GM19397 (cell line): ENCODE measurements at regions not wholly inside any gene's neighbourhood (a gene's known extent, or its start where the extent isn't known, plus 50 kb on each side); places are given as distances from the start of the nearest gene placed in this dataset.

Source experiments
- ATAC-seq: cut with Tn5 transposase; IDR thresholded peaks from one replicate; pipeline ENCODE4 v1.9.1; 2021; ENCODE audit warnings: mild to moderate bottlenecking, moderate library complexity; ENCODE audit not compliant: unreplicated experiment

- ATAC-seq: no peak
These were observed 133.8 kb downstream of the TMEM38B start for GRCh38 chr9:105828171-105828570.

DNA sequence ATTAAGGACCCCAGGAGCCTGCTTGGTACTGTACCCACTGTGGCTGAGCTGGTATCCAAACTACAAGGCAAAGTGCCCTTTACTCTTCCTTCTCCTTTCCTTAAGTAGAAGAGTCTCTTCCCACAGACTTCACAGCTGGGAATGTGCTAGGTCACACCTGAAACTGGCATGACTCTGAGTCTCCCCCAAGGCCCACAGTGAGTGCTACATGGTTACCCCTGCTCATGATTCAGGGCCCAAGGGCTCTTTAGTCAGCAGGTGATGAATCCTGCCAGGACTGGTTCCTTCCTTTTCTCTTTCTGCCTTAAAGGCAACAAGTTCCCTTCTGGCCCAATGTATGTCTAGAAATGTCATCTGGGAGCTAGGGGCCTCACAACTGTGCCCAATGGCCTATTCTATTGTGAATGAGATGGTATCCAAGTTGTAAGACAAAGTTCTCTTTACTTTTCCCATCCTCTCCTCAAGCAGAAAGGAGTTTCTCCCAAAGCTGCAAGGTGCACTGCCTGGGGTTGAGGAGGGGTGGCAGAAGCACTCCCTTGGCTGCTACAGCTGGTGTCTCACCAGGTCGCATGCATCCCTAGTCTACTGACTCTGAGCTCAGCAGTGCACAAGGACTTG, 134.4 kb downstream of the TMEM38B start:
- no peak for ATAC-seq

DNA sequence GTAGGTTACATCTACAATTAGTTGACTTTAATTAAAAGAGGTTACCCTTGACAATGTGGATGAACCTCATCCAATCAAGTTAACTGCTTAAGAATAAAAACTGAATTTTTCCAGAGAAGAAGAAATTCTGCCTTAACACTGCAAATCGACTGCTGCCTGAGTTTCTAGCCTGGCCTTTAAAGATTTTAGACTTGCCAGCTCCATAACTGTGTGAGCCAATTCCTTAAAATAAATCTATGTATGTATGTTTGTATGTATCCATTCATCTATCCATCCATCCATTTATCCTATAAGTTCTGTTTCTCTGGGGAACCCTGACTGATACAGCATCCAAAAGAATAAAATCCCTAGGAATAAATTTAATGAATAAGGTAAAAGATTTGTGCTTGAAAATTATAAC, 136.1 kb downstream of the TMEM38B start:
- ATAC-seq: no peak

DNA sequence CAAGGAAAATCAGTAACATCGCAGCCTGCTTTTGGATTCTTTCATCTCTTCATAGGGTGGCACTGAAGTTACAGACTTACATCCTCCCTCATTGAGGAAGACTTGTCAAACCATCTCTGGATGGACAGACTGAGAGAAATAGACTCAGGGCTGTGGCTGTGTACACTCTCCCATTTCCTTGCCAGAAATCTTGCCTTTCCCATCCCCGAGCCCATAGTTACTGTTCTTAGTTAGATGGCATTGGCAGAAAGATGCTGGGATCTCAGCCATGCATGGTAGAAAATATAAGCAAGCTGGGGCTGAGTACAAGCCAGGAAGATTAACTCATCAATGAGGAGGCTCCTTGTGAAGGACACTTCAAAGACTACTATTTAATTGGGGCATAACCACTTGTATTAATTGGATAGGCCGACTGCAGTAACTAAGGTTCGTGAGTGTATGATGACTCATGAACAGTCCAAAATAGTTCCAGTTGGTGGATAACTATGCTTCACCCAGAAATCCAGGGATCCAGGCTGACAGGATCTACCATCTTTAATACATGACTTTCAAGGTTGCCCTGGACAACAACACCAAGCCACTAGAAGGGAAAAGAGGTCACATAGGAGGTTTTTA, 137.9 kb downstream of the TMEM38B start:
- ATAC-seq: no peak

DNA sequence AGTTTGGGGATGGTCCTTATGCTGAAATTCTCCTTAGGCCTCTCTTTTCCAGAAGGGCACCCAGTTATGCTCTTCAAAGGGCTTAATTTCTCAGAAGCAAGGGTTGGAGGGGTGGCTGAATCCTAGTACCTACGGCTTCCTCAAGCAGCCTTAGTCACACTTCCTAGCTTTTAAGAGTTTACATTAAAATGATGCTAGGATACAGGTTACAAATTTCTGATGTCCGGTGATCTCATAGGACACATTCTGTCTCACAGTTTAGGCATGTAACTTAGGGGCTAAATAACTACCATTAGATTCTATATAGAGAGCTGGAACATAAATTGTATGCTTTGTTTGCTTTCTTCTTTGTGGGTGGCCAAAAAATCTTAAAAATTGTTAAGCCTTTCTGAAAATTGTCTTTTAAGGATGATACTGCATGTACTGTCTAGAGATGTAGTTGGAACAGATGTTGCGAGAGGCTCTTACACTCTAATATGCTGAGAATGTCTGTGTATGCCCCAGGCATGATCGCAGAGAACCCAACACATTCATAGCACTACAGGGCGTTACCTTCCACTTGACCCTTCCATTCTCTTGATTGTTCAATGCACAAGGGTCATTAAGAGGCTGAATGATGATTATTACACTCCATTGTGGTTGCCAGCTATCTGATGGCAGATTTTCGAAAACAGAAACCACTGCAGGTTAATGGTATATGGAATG, 139.1 kb downstream of the TMEM38B start:
- no peak for ATAC-seq

- no peak for ATAC-seq
These were observed 140.1 kb downstream of the TMEM38B start for GRCh38 chr9:105834404-105834803.

DNA sequence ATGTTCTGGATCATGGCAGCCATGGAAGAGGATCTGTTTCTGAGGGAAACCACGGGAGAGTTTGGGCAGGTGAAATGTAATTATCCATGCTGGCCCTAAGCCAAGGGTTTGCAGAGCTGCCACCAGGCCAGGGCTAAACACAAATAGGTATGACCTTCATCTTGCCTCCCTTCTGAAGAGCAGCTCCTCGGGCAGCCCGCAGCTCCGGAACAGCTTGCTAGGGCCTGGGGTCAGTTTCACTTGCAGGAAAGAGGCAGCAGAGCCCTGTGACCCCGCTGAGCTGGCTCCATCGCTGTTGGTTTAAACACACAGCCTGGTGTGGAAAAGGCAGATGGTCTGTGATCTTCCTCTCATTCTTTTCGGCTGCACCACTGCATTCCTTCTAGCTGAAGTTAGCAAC, 141.4 kb downstream of the TMEM38B start:
- no peak for ATAC-seq

DNA sequence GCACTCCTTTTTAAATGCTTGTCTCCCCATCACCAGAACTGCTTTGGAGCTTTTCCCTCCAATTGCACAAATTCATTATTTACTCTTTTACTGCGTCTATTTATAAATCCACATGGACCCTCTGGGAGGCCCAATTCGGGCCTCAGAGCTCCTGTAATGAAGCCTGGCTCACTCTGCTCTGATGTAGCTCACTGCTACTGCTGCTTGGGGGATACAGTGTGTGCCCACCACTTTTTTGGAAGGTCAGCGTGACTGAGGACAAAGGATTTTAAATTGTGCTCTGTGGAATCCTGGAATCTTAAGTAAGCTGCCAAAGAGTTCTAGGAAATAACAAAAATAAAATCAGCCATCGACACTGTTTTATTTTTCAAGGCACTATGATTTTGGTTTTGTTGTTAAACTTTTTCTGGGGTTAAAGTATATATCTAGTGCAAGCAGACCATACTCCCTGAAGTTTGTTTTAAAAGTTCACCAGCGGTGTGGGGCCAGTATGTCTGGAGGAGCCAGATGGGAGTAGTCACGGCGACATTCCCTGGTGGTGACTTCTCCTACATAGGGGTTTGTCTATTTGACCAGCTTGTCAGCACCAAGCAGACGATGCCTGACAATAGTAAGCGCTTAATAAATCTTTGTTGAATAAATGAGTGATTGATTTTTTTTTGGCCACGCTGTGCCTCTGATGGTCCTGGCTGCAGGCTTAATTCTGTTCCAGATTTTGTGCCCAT, 142.8 kb downstream of the TMEM38B start:
- ATAC-seq: no peak

GRCh38 chr9:105841562-105841961, 147.2 kb downstream of the TMEM38B start:
- no peak for ATAC-seq

DNA sequence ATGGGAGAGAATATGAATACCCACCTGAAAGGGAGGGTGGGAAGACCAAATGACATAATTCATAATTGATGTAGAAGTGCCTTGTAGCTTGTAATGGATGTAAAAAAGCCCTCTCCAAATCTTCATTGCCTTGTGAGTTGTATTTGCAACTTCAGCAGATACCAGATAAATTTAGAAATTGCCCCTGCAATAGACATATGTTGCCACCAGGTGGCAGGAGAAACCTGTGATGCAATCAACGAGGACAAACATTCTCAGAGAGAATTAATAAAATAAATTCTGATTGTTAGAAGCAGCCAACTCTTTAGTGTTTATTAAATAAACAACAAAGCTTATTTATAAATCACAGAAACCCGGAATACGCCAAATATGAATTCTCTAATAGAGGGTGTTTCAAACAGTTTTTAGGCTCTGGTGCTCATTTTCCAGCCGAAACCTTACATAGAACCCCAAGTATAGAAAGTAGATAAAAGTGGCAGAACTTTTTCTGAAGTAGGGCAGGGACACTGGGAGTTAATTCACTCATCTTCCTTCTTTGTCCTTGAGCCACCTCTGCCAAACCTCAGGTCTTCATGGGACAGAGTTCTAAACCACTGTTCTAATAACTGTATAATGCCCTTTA, 147.8 kb downstream of the TMEM38B start:
- no peak for ATAC-seq

DNA sequence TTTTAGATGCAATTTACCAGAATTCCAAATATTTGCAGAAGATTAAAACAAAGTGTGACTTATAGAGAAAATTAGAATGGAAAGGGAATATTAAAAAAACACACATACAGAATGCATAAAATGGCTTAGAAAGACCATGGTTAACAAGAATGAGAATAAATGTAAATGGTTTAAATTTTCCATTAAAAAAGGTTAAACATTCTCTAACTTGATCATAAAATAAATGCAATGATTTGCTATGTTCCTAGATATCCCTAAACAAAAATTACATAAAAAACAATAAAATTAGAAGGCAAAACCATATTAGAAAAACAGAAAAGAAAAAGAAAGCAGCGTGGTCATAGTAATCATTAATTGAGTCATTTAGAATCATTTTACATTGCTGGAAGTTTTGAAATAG, 152.5 kb downstream of the TMEM38B start:
- no peak for ATAC-seq

- ATAC-seq: no peak
These were observed 156.6 kb downstream of the TMEM38B start for GRCh38 chr9:105850852-105851500.

GRCh38 chr9:105854026-105854782, 159.9 kb downstream of the TMEM38B start:
- ATAC-seq: no peak

DNA sequence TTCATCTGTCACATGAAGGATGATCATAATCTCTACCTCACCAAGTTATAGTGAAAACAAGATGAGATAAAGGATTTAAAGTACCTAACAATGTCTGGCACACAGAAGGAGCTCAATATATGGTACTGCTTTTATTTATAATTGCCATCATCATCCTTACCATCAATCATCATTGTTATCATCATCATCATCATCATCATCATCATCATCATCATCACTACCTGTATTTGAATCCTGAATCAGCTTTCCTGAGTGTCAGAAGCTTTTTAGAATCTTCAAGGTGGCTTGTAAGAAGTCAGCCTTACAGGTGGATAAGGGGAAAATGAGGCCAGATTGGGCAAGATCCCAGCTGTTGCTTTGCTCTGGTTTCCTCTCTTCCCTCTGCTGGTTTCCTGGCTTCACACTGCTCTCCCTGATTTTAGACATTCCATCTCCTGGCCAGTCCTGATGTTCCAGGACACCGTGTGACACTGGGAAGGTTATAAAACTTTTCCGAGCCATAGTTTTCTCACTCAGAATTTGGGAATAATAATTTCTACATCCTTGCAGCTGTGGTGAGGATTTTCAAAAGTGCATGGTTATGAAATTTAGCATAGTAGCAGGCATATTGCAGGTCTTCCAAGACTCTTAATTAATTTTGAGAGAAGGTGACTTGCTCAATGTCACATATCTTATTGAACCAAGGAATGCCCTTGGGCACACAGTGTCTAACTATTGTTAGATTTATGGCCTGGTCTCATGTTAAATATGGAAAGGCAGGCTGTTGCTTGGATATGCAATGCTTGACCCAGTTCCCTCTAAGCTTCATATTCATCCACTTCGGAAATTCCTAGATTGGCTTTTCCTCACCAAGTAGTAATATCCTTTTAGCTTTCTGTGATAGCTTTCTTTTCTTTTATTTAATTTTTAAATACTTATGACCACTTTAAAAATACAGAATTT, 160.7 kb downstream of the TMEM38B start:
- ATAC-seq: no peak

DNA sequence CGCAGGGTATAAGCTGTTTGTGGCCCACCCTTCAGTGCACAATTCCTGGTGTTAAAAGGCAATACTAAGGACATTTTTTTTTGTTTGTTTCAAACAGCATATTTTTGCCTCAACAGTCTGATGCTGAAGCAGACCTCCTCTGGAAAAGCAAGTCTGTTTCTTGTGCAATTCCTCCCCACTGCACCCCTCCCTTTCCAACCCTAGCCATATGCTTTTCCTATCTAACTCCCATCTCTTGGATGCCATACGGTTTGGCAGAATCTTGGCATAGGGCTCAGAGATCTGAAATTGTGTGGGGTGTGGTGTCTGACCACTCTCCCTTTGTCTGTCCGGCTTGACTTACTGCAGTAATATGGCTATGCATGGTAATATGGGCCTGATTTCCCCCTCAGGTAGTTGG, 161.6 kb downstream of the TMEM38B start:
- ATAC-seq: no peak

- ATAC-seq: peak; percentile 81
These were observed 163.8 kb downstream of the TMEM38B start for GRCh38 chr9:105858006-105858690.

- no peak for ATAC-seq
These were observed 164.5 kb downstream of the TMEM38B start for GRCh38 chr9:105858877-105859276.

GRCh38 chr9:105859428-105860091, 165.2 kb downstream of the TMEM38B start:
- ATAC-seq: no peak
